B cell (primary cell): ENCODE measurements at regions not wholly inside any gene's neighbourhood (a gene's known extent, or its start where the extent isn't known, plus 50 kb on each side); places are given as distances from the start of the nearest gene placed in this dataset.

Experiments
- ATAC-seq: fragments of 200-7000 bp; cut with Tn5 transposase; one replicate; pipeline ENCODE4 v1.10.0; 2021; ENCODE audit warnings: low read depth, mild to moderate bottlenecking, moderate number of reproducible peaks, moderate library complexity
- CTCF ChIA-PET: fragments of 350-600 bp; sonication (Branson Sonifier 250); formaldehyde crosslinking; loops from one replicate; lab custom pipeline; 2021; ENCODE audit warnings: antibody characterized with exemption, inconsistent platforms; lab: Charles Lee
- POLR2A ChIA-PET: fragments of 350-600 bp; sonication (Branson Sonifier 250); formaldehyde crosslinking; loops from one replicate; lab custom pipeline; 2021; ENCODE audit warnings: antibody characterized with exemption; lab: Charles Lee
- DNase-seq: peaks from one replicate; pipeline ENCODE4 v3.0.0; 2013
- H2AFZ ChIP-seq: 2 replicates; pipeline ENCODE4 v1.6.1; 2012; ENCODE audit warnings: mild to moderate bottlenecking, low read depth, low read length; ENCODE audit not compliant: insufficient read depth, poor library complexity, severe bottlenecking
- H3K27ac ChIP-seq, 2 donors: 1 replicate in 1 of 2; 2 replicates in 1 of 2; pipeline ENCODE4 v1.5.1; 2012 to 2013; ENCODE audit warnings: low read length in 2 of 2, mild to moderate bottlenecking in 2 of 2, moderate library complexity in 1 of 2
- H3K27me3 ChIP-seq, 4 experiments: fragments of 200-600 bp in 1 of 4; sonication (generic) in 1 of 4; replicated peaks in 1 of 4; 1 replicate in 2 of 4; 2 replicates in 2 of 4; pipeline versions ENCODE4 v1.6.1 to v1.7.0; 2013 to 2016; ENCODE audit warnings: low read length in 3 of 4, mild to moderate bottlenecking in 2 of 4, mixed read lengths in 1 of 4, moderate library complexity in 1 of 4; ENCODE audit not compliant: insufficient read depth in 4 of 4, control insufficient read depth in 3 of 4; ENCODE audit errors: control extremely low read depth in 1 of 4
- H3K36me3 ChIP-seq, 2 experiments: replicated peaks in 1 of 2; 1 replicate in 1 of 2; 2 replicates in 1 of 2; pipeline versions ENCODE4 v1.6.1 to v1.7.1; 2013; ENCODE audit warnings: low read length in 1 of 2; ENCODE audit not compliant: insufficient read depth in 2 of 2, control insufficient read depth in 1 of 2; ENCODE audit errors: control extremely low read depth in 1 of 2, extremely low read depth in 1 of 2
- H3K4me1 ChIP-seq, 2 donors: fragments of 200-600 bp in 1 of 2; sonication (generic) in 1 of 2; 1 replicate in 1 of 2; 2 replicates in 1 of 2; pipeline versions ENCODE4 v1.5.1 to v1.6.1; 2013 to 2017; ENCODE audit warnings: low read length in 2 of 2; ENCODE audit not compliant: control insufficient read depth in 2 of 2, insufficient read depth in 2 of 2
- H3K4me2 ChIP-seq: replicated peaks from 2 replicates; pipeline ENCODE3; 2012; ENCODE audit warnings: mild to moderate bottlenecking, low read depth, low read length; ENCODE audit not compliant: poor library complexity, severe bottlenecking
- H3K4me3 ChIP-seq, 5 experiments: fragments of 200-600 bp in 1 of 5; sonication (generic) in 1 of 5; 1 replicate in 3 of 5; 2 replicates in 2 of 5; pipeline versions ENCODE4 v1.5.1 to v1.7.0; 2011 to 2016; ENCODE audit warnings: low read length in 4 of 5, mild to moderate bottlenecking in 4 of 5, low read depth in 2 of 5, control low read depth in 1 of 5, moderate library complexity in 1 of 5; ENCODE audit not compliant: insufficient read depth in 1 of 5; ENCODE audit errors: control extremely low read depth in 1 of 5, extremely low read depth in 1 of 5
- H3K79me2 ChIP-seq: fragments of 200-600 bp; sonication (generic); one replicate; pipeline ENCODE4 v1.6.0; 2016; ENCODE audit warnings: low read length; ENCODE audit not compliant: control insufficient read depth, insufficient read depth
- H3K9ac ChIP-seq: fragments of 200-600 bp; sonication (generic); 2 replicates; pipeline ENCODE4 v1.6.1; 2017; ENCODE audit warnings: mild to moderate bottlenecking, low read length, moderate library complexity
- H3K9me3 ChIP-seq, 3 donors: one replicate each; pipeline versions ENCODE4 v1.6.1 to v1.7.1; 2013; ENCODE audit warnings: low read length in 2 of 3; ENCODE audit not compliant: control insufficient read depth in 2 of 3, insufficient read depth in 1 of 3; ENCODE audit errors: control extremely low read depth in 1 of 3
- H4K20me1 ChIP-seq: 2 replicates; pipeline ENCODE4 v1.6.0; 2012; ENCODE audit warnings: mild to moderate bottlenecking, low read length; ENCODE audit not compliant: insufficient read depth, control insufficient read depth, poor library complexity, severe bottlenecking
- H3K27ac Mint-ChIP-seq: one replicate; pipeline ENCODE4 v1.8.0; 2021; ENCODE audit warnings: mixed read lengths
- H3K27me3 Mint-ChIP-seq: one replicate; pipeline ENCODE4 v1.8.0; 2021; ENCODE audit warnings: mixed read lengths
- H3K4me1 Mint-ChIP-seq: one replicate; pipeline ENCODE4 v1.8.0; 2021; ENCODE audit warnings: mixed read lengths
- H3K4me3 Mint-ChIP-seq: one replicate; pipeline ENCODE4 v1.8.0; 2021; ENCODE audit warnings: mixed read lengths
- H3K9me3 Mint-ChIP-seq: one replicate; pipeline ENCODE4 v1.8.0; 2022; ENCODE audit warnings: mixed read lengths; ENCODE audit not compliant: insufficient read depth
- EZH2 ChIP-seq: IDR thresholded peaks from 2 replicates; pipeline ENCODE4 v1.6.1; 2012; ENCODE audit warnings: borderline replicate concordance, low read depth, mild to moderate bottlenecking, moderate library complexity, low read length; ENCODE audit not compliant: insufficient read depth, poor library complexity, severe bottlenecking
- WGBS: methylation state at CpG from one replicate; pipeline ENCODE4 v1.1.5; 2013; ENCODE audit warnings: missing lambda C conversion rate; ENCODE audit not compliant: insufficient coverage; 5-methylcytosine and 5-hydroxymethylcytosine counted together
- intact Hi-C: fragments of 100-400 bp; cut with micrococcal nuclease; formaldehyde crosslinking; loops from one replicate; pipeline ENCODE4 v1.10.0; 2022
- TF ChIP-seq, protein P1 (sequence below): fragments of 200-600 bp; IDR thresholded peaks from one replicate; pipeline ENCODE4 v1.8.0; 2022; ENCODE audit warnings: antibody characterized with exemption, mild to moderate bottlenecking

DNA sequence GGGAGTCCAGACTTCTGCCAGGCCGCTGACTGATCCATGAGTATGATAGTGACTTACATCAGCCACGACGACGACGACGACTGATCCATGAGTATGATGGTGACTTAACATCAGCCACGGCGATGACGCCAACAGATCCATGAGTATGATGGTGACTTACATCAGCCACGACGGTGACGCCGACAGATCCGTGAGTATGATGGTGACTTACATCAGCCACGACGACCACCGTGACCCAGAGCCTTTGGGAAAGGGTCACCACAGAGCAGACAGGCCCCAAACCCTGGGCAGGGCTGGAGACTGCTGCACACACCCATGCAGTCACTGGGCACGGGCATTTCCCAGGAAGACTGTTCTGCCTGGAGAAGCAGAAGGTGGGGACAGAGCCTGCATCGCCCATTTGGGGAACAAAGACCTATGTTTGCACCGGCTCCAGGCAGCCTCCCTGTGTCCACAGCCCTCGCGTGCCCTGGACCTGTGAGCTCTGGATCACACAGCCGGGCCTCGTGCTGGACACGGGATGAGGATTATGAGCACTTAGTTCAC is 130.9 kb upstream of the SPACA7 start:
- Histone ChIP-seq H3K27me3 (no peaks in the 10 kb centered on the region), H3K79me2 (no peaks in the 10 kb centered on the region), H2AFZ (no peak overlapping the region), H3K4me3 (no peak overlapping the region), H3K27ac (no peak overlapping the region), H3K9ac (no peak overlapping the region), H3K4me2 (no peak overlapping the region), H4K20me1 (no peaks in the 10 kb centered on the region), H3K9me3 (peaks cover 0 to 15% (median 0%) of the 10 kb centered on the region in 3 donors), H3K4me1 (no peaks in the 10 kb centered on the region), H3K36me3 (no peaks in the 10 kb centered on the region)
- Mint-ChIP-seq H3K4me1 (no peaks in the 10 kb centered on the region), H3K9me3 (no peaks in the 10 kb centered on the region), H3K4me3 (no peak overlapping the region), H3K27ac (no peak overlapping the region), H3K27me3 (no peaks in the 10 kb centered on the region)
- ATAC-seq = no peak
- 91% methylated on average over 25 of the region's 25 CpGs for WGBS
- intact Hi-C loops = no loop called here
- no peak for TF ChIP-seq EZH2
- TF ChIP-seq, protein P1, sequence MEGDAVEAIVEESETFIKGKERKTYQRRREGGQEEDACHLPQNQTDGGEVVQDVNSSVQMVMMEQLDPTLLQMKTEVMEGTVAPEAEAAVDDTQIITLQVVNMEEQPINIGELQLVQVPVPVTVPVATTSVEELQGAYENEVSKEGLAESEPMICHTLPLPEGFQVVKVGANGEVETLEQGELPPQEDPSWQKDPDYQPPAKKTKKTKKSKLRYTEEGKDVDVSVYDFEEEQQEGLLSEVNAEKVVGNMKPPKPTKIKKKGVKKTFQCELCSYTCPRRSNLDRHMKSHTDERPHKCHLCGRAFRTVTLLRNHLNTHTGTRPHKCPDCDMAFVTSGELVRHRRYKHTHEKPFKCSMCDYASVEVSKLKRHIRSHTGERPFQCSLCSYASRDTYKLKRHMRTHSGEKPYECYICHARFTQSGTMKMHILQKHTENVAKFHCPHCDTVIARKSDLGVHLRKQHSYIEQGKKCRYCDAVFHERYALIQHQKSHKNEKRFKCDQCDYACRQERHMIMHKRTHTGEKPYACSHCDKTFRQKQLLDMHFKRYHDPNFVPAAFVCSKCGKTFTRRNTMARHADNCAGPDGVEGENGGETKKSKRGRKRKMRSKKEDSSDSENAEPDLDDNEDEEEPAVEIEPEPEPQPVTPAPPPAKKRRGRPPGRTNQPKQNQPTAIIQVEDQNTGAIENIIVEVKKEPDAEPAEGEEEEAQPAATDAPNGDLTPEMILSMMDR = no peak
- ChIA-PET CTCF (no interaction called here), POLR2A (no interaction called here)
- no peak for DNase-seq

DNA sequence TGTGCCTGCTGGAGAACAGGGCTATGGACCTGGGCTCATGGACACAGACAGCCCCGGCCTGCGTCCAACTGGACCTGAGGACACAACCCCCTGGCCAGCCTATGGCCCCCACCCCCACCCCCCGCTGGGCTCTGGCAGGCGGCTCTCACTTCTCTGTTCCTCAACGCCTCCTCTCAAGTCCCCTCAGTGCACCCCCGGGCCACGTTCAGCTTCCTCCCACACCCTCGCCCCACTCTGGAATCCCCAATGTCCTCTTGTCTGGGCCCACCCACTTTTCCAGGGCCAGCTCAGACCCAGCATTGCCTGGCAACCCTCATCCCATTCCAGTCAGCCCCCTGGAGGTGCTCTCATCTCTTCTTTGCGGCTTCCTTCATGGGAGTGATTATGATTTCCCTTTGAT is 130.2 kb upstream of the SPACA7 start:
- ChIA-PET CTCF (no interaction called here), POLR2A (no interaction called here)
- H3K4me1 Mint-ChIP-seq = no peaks in the 10 kb centered on the region
- Histone ChIP-seq H3K4me3 (no peak overlapping the region), H3K9ac (no peak overlapping the region), H3K9me3 (peaks cover 0 to 20% (median 0%) of the 10 kb centered on the region in 3 donors), H3K27me3 (no peaks in the 10 kb centered on the region), H3K4me1 (no peaks in the 10 kb centered on the region), H3K36me3 (no peaks in the 10 kb centered on the region), H4K20me1 (no peaks in the 10 kb centered on the region), H3K79me2 (no peaks in the 10 kb centered on the region), H3K4me2 (no peak overlapping the region), H2AFZ (no peak overlapping the region), H3K27ac (no peak overlapping the region)
- no peak overlapping the region for H3K4me3 Mint-ChIP-seq
- DNase-seq (no peak), ATAC-seq (no peak)
- no peaks in the 10 kb centered on the region for H3K27me3 Mint-ChIP-seq
- TF ChIP-seq, protein P1 = no peak
- TF ChIP-seq EZH2 = no peak
- no peaks in the 10 kb centered on the region for H3K9me3 Mint-ChIP-seq
- 73% methylated on average over 7 of the region's 9 CpGs for WGBS
- intact Hi-C loops = no loop called here
- H3K27ac Mint-ChIP-seq = no peak overlapping the region
